Body of pancreas (tissue), 4 donors: ENCODE measurements at regions not wholly inside any gene's neighbourhood (a gene's known extent, or its start where the extent isn't known, plus 50 kb on each side); places are given as distances from the start of the nearest gene placed in this dataset.

Source experiments
- ATAC-seq: fragments of 150-250 bp; one replicate; pipeline ENCODE4 v1.9.1; 2016
- DNase-seq, 4 donors: peaks; one replicate each; pipeline ENCODE4 v3.0.0-alpha.2; 2019
- H3K27ac ChIP-seq, 4 donors: fragments of 200-600 bp; sonication (generic); 1 replicate in 3 of 4; 2 replicates in 1 of 4; pipeline versions ENCODE4 v1.5.1 to v1.6.1; 2016 to 2019; ENCODE audit warnings: mild to moderate bottlenecking in 1 of 4, mixed read lengths in 1 of 4, moderate library complexity in 1 of 4
- H3K27me3 ChIP-seq, 2 donors: fragments of 200-600 bp; sonication (generic); one replicate each; pipeline ENCODE4 v1.6.0; 2016; ENCODE audit warnings: mild to moderate bottlenecking in 1 of 2
- H3K36me3 ChIP-seq, 2 donors: fragments of 200-600 bp; sonication (generic); replicated peaks in 1 of 2; 2 replicates each; pipeline ENCODE4 v1.5.1; 2016; ENCODE audit warnings: low read depth in 2 of 2; ENCODE audit not compliant: insufficient read depth in 1 of 2
- H3K4me1 ChIP-seq: fragments of 200-600 bp; sonication (generic); one replicate; pipeline ENCODE4 v1.6.0; 2016
- H3K4me3 ChIP-seq, 2 donors: fragments of 200-600 bp; sonication (generic); 1 replicate in 1 of 2; 2 replicates in 1 of 2; pipeline ENCODE4 v1.5.1; 2016 to 2019
- H3K9me3 ChIP-seq, 3 donors: fragments of 200-600 bp; sonication (generic); 1 replicate in 2 of 3; 2 replicates in 1 of 3; pipeline ENCODE4 v1.5.1; 2016
- POLR2A ChIP-seq, 3 donors: fragments of 450-650 bp; IDR thresholded peaks; one replicate each; pipeline ENCODE4 v1.6.1; 2016; ENCODE audit warnings: antibody characterized with exemption in 3 of 3, mild to moderate bottlenecking in 2 of 3
- WGBS, 2 donors: methylation state at CpG; one replicate each; pipeline ENCODE4 v1.1.5; 2017; 5-methylcytosine and 5-hydroxymethylcytosine counted together
- intact Hi-C: fragments of 100-400 bp; cut with DNase I; formaldehyde crosslinking; loops from one replicate; pipeline ENCODE4 v1.15.1; 2023
- TF ChIP-seq, protein P1 (sequence below), 7 experiments: fragments of 450-650 bp in 4 of 7; fragments of 200-600 bp in 3 of 7; sonication (generic) in 3 of 7; IDR thresholded peaks; one replicate each; pipeline ENCODE4 v1.5.1; 2016 to 2019; ENCODE audit warnings: antibody characterized with exemption in 7 of 7

DNA sequence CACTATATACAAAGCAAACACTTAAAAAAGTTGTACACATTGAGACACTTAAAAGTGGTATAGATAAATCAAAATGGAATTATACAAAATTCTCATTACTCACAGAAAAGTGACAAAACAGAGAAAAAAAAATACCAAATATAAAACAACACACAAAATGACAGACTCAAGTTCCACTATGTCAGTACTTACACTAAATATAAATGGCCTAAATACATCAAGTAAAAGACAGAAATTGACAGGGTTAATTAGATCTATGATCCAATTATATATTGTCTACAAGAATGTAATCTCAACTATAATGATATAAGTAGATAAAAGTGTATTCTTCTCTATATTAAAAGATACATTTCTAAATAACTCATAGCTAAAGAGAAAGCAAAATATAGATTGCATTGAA, 401.6 kb upstream of the PFKP start:
- DNase-seq (no peak), ATAC-seq (no peak)
- Histone ChIP-seq H3K4me3 (no peak overlapping the region), H3K36me3 (no peaks in the 10 kb centered on the region), H3K9me3 (no peaks in the 10 kb centered on the region), H3K27ac (no peak overlapping the region), H3K27me3 (no peaks in the 10 kb centered on the region), H3K4me1 (no peaks in the 10 kb centered on the region)
- intact Hi-C loops = no loop called here
- TF ChIP-seq POLR2A (IDR thresholded peaks at IDR 0.05) = no peak
- TF ChIP-seq, protein P1, sequence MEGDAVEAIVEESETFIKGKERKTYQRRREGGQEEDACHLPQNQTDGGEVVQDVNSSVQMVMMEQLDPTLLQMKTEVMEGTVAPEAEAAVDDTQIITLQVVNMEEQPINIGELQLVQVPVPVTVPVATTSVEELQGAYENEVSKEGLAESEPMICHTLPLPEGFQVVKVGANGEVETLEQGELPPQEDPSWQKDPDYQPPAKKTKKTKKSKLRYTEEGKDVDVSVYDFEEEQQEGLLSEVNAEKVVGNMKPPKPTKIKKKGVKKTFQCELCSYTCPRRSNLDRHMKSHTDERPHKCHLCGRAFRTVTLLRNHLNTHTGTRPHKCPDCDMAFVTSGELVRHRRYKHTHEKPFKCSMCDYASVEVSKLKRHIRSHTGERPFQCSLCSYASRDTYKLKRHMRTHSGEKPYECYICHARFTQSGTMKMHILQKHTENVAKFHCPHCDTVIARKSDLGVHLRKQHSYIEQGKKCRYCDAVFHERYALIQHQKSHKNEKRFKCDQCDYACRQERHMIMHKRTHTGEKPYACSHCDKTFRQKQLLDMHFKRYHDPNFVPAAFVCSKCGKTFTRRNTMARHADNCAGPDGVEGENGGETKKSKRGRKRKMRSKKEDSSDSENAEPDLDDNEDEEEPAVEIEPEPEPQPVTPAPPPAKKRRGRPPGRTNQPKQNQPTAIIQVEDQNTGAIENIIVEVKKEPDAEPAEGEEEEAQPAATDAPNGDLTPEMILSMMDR (IDR thresholded peaks at IDR 0.05) = no peak

DNA sequence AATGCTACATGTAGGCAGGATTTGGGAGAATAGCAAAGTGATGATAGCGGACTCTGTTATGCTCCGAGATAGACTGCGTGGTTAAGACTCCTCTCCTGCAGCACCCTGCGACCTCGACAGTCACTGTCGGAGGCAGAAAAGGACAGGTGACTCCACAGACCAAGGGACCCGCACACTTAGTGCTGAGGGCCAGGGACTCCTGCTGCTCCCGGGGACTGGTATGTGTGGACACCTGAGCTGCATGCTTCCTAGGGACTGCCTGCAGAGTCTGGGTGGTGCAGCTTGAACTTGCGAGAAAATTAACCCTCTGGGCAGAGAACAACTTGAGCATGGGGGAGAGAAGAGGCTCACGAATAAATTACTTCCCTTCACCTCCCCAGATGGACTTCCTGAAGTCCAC, 407.1 kb upstream of the PFKP start:
- TF ChIP-seq POLR2A (IDR thresholded peaks at IDR 0.05) = no peak
- TF ChIP-seq, protein P1 (IDR thresholded peaks at IDR 0.05) = no peak
- intact Hi-C loops = no loop called here
- H3K27ac ChIP-seq = no peak overlapping the region
- no peak overlapping the region for H3K4me3 ChIP-seq
- H3K27me3 ChIP-seq = no peaks in the 10 kb centered on the region
- 61 to 67% methylated on average over 8 to 10 of the region's 10 CpGs for WGBS, 2 donors
- no peak for DNase-seq
- H3K9me3 ChIP-seq = no peaks in the 10 kb centered on the region
- no peak for ATAC-seq
- no peaks in the 10 kb centered on the region for H3K36me3 ChIP-seq
- H3K4me1 ChIP-seq = no peaks in the 10 kb centered on the region

DNA sequence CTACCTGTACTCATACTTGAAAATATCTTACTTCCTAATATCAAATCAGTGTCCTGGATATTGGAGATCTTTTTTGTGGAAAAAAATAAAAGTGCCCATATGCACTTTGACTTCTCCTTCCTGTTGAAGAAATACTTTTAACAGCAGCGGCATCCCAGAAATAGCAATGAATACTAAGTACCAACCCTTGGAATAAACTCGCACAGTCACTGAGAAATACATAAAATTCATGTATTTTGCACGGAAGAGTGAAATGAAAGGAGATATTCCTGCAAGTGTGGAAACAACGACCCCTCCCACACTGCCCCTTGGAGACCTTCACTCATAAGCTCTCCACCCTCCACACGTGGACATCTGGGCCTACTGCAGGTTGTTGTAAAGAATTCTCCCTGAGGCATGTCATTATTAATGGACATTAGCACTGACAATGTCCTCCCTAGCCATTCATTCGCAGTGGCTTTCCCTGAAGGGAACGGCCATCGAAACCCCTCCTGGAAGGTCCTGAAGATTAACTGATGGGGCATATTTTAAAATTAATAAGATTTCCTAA, 407.6 kb upstream of the PFKP start:
- intact Hi-C loops = no loop called here
- TF ChIP-seq, protein P1 (IDR thresholded peaks at IDR 0.05) = no peak
- TF ChIP-seq POLR2A (IDR thresholded peaks at IDR 0.05) = no peak
- no peak for DNase-seq

DNA sequence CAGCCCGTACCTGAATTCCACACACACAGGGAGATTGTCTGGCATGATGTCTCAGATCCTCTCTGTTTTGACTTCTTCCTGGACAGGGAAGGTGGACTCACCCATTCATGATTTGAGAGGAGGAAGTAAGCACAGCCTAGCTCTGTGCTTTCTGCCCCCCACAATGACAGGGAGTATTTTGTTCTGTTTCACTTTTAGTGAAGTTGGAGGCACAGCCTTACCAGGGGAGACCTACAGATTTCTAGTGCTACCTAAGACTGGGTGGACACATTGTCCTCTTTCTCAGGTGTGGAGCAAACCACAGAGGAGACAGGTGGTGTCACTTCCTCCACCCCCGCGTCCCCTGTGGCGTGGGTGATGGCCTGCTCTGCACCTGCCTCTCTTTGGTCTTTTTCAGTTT, 408.6 kb upstream of the PFKP start:
- intact Hi-C loops = no loop called here
- 41 to 66% methylated on average over 4 of the region's 4 CpGs for WGBS, 2 donors
- ATAC-seq = no peak
- DNase-seq = no peak
- Histone ChIP-seq H3K27ac (no peak overlapping the region), H3K36me3 (no peaks in the 10 kb centered on the region), H3K9me3 (no peaks in the 10 kb centered on the region), H3K4me1 (no peaks in the 10 kb centered on the region), H3K4me3 (no peak overlapping the region), H3K27me3 (no peaks in the 10 kb centered on the region)
- no peak for TF ChIP-seq POLR2A (IDR thresholded peaks at IDR 0.05)
- TF ChIP-seq, protein P1 (IDR thresholded peaks at IDR 0.05) = no peak

More for the DNA sequence above, 407.6 kb upstream of the PFKP start:
- H3K9me3 ChIP-seq = no peaks in the 10 kb centered on the region
- 62 to 63% methylated on average over 8 of the region's 8 CpGs for WGBS, 2 donors
- no peaks in the 10 kb centered on the region for H3K4me1 ChIP-seq
- H3K27ac ChIP-seq = no peak overlapping the region
- H3K27me3 ChIP-seq = no peaks in the 10 kb centered on the region
- no peak overlapping the region for H3K4me3 ChIP-seq
- H3K36me3 ChIP-seq = no peaks in the 10 kb centered on the region
- no peak for ATAC-seq

DNA sequence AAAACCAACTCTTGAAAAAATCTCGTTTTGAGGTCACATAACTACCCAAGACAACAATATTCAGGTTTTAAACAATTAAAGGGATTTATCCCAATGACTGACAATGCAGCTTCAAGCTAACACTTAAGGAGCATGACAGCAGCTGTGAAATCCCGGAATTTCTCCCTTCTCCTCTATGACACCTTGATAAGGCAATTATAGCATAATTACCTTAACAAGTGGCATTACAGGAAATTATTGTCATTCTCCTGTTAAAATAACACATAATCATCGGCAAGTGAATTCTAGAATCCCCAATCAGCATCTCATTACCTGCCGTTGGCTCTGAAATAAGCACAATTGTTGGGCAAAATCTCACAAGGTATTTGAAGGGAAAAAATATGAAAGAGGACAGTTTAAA, 417.0 kb upstream of the PFKP start:
- H3K27me3 ChIP-seq = no peaks in the 10 kb centered on the region
- H3K27ac ChIP-seq = no peak overlapping the region
- WGBS, 2 donors = 47 to 50% methylated on average over 4 of the region's 4 CpGs
- ATAC-seq (no peak), DNase-seq (no peak)
- H3K4me3 ChIP-seq = no peak overlapping the region
- H3K4me1 ChIP-seq = no peaks in the 10 kb centered on the region
- no peaks in the 10 kb centered on the region for H3K9me3 ChIP-seq
- intact Hi-C loops = no loop called here
- no peak for TF ChIP-seq POLR2A (IDR thresholded peaks at IDR 0.05)
- TF ChIP-seq, protein P1 (IDR thresholded peaks at IDR 0.05) = no peak
- H3K36me3 ChIP-seq = no peaks in the 10 kb centered on the region
